ENCODE measurements at regions not wholly inside any gene's neighbourhood (a gene's known extent, or its start where the extent isn't known, plus 50 kb on each side); places are given as distances from the start of the nearest gene placed in this dataset.

DNA sequence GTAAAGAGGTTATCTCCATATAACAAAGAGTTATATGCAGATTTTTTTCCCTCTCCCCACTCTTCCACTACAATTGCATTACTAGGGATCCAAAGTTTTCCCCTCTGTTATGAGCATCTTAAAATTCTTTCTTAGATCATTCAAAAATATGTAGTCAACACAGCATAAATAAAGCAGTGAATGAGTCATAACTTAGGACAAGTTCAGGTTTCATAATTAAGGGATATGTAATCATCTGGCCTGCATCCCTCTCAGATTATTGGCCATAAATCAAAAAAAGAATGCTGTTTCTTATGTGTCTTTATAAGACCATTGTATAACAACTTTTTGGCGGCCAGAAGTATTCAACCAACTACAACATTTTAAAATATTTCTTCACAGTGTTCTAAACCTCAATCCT, 1526.1 kb downstream of the KCNT2 start:
- TF ChIP-seq, protein P1, sequence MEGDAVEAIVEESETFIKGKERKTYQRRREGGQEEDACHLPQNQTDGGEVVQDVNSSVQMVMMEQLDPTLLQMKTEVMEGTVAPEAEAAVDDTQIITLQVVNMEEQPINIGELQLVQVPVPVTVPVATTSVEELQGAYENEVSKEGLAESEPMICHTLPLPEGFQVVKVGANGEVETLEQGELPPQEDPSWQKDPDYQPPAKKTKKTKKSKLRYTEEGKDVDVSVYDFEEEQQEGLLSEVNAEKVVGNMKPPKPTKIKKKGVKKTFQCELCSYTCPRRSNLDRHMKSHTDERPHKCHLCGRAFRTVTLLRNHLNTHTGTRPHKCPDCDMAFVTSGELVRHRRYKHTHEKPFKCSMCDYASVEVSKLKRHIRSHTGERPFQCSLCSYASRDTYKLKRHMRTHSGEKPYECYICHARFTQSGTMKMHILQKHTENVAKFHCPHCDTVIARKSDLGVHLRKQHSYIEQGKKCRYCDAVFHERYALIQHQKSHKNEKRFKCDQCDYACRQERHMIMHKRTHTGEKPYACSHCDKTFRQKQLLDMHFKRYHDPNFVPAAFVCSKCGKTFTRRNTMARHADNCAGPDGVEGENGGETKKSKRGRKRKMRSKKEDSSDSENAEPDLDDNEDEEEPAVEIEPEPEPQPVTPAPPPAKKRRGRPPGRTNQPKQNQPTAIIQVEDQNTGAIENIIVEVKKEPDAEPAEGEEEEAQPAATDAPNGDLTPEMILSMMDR (IDR thresholded peaks at IDR 0.05; ENCODE audit: low read depth, low read length, poor library complexity, severe bottlenecking), result no peak
- no peak for TF ChIP-seq EZH2phosphoT487 (IDR thresholded peaks at IDR 0.05; ENCODE audit: borderline replicate concordance, low read length)
